Neural cell (in vitro differentiated cells): ENCODE measurements at regions not wholly inside any gene's neighbourhood (a gene's known extent, or its start where the extent isn't known, plus 50 kb on each side); places are given as distances from the start of the nearest gene placed in this dataset.

ENCODE experiments used
- H2AFZ ChIP-seq: fragments of 200-600, 300-800 bp; sonication (generic), shearing (Covaris generic); 2 replicates; pipeline ENCODE4 v1.6.0; 2014; ENCODE audit warnings: low read depth, mild to moderate bottlenecking, antibody characterized with exemption, low read length, moderate library complexity
- H3F3A ChIP-seq: fragments of 200-600 bp; shearing (Covaris generic); 2 replicates; pipeline ENCODE4 v1.6.1; 2016; ENCODE audit warnings: mild to moderate bottlenecking, moderate library complexity, mixed read lengths, antibody characterized with exemption, low read length; ENCODE audit not compliant: insufficient read depth, poor library complexity, severe bottlenecking
- H3K27ac ChIP-seq: fragments of 200-600, 300-800 bp; sonication (generic), shearing (Covaris generic); 2 replicates; pipeline ENCODE4 v1.5.1; 2014; ENCODE audit warnings: mild to moderate bottlenecking, low read length, moderate library complexity
- H3K27me3 ChIP-seq: fragments of 300-800, 200-600 bp; sonication (generic), shearing (Covaris generic); 2 replicates; pipeline ENCODE4 v1.6.0; 2014; ENCODE audit warnings: mild to moderate bottlenecking, low read depth, low read length, moderate library complexity; ENCODE audit not compliant: insufficient read depth
- H3K36me3 ChIP-seq: fragments of 300-800, 200-600 bp; sonication (generic), shearing (Covaris generic); 2 replicates; pipeline ENCODE4 v1.5.1; 2014; ENCODE audit warnings: mild to moderate bottlenecking, antibody characterized with exemption, low read length, moderate library complexity; ENCODE audit not compliant: insufficient read depth
- H3K4me2 ChIP-seq: fragments of 300-800, 200-600 bp; sonication (generic), shearing (Covaris generic); 2 replicates; pipeline ENCODE4 v1.6.0; 2014; ENCODE audit warnings: mild to moderate bottlenecking, low read length
- H3K4me3 ChIP-seq: fragments of 300-800, 200-600 bp; sonication (generic), shearing (Covaris generic); 2 replicates; pipeline ENCODE4 v1.5.1; 2014; ENCODE audit warnings: mild to moderate bottlenecking, low read length, moderate library complexity
- H3K79me2 ChIP-seq: fragments of 200-600 bp; shearing (Covaris generic); replicated peaks from 2 replicates; pipeline ENCODE4 v1.6.0; 2014; ENCODE audit warnings: mild to moderate bottlenecking, low read length, moderate library complexity; ENCODE audit not compliant: insufficient read depth
- H3K9ac ChIP-seq: fragments of 300-800, 200-600 bp; sonication (generic), shearing (Covaris generic); 2 replicates; pipeline ENCODE4 v1.6.1; 2016; ENCODE audit warnings: mild to moderate bottlenecking, low read length, mixed read lengths
- H3K9me2 ChIP-seq: fragments of 200-600 bp; shearing (Covaris generic); 2 replicates; pipeline ENCODE4 v1.6.1; 2016; ENCODE audit warnings: mild to moderate bottlenecking, low read length, mixed read lengths; ENCODE audit not compliant: insufficient read depth
- H3K9me3 ChIP-seq: fragments of 200-600, 300-800 bp; sonication (generic), shearing (Covaris generic); 2 replicates; pipeline ENCODE4 v1.6.1; 2016; ENCODE audit warnings: mild to moderate bottlenecking, mixed run types, low read length, moderate library complexity, mixed read lengths
- H4K20me1 ChIP-seq: fragments of 200-600 bp; shearing (Covaris generic); 2 replicates; pipeline ENCODE4 v1.6.1; 2016; ENCODE audit warnings: mild to moderate bottlenecking, mixed run types; ENCODE audit not compliant: insufficient read depth
- CTCF ChIP-seq: fragments of 450-650 bp; IDR thresholded peaks from 2 replicates; pipeline ENCODE4 v1.5.1; 2014; ENCODE audit warnings: antibody characterized with exemption, mild to moderate bottlenecking, moderate library complexity; ENCODE audit not compliant: poor library complexity, severe bottlenecking
- EP300 ChIP-seq: fragments of 450-650 bp; conservative IDR thresholded peaks from 2 replicates; pipeline ENCODE4 v1.6.1; 2014; ENCODE audit warnings: antibody characterized with exemption, mild to moderate bottlenecking, moderate library complexity; ENCODE audit not compliant: poor library complexity, severe bottlenecking
- EZH2 ChIP-seq: fragments of 200-600, 300-800 bp; shearing (Covaris generic), sonication (generic); IDR thresholded peaks from 2 replicates; pipeline ENCODE4 v1.6.1; 2014; ENCODE audit warnings: antibody characterized with exemption, low read length, borderline replicate concordance, mild to moderate bottlenecking; ENCODE audit not compliant: insufficient read depth, poor library complexity, severe bottlenecking
- MXI1 ChIP-seq: fragments of 450-650 bp; conservative IDR thresholded peaks from 2 replicates; pipeline ENCODE4 v1.6.1; 2014; ENCODE audit warnings: antibody characterized with exemption, mild to moderate bottlenecking; ENCODE audit not compliant: poor library complexity, severe bottlenecking
- POLR2AphosphoS5 ChIP-seq: IDR thresholded peaks from 2 replicates; pipeline ENCODE4 v1.6.1; 2012
- RAD21 ChIP-seq: fragments of 450-650 bp; conservative IDR thresholded peaks from 2 replicates; pipeline ENCODE4 v1.6.1; 2014; ENCODE audit warnings: antibody characterized with exemption, mild to moderate bottlenecking, moderate library complexity
- REST ChIP-seq: IDR thresholded peaks from 2 replicates; pipeline ENCODE4 v1.6.1; 2012; ENCODE audit warnings: borderline replicate concordance
- SMC3 ChIP-seq: fragments of 450-650 bp; conservative IDR thresholded peaks from 2 replicates; pipeline ENCODE4 v1.6.1; 2014; ENCODE audit warnings: antibody characterized with exemption, mild to moderate bottlenecking, moderate library complexity; ENCODE audit not compliant: poor library complexity
- TAF1 ChIP-seq: IDR thresholded peaks from 2 replicates; pipeline ENCODE4 v1.6.1; 2012; ENCODE audit warnings: low read depth

GRCh38 chr1:119226321-119226720 is 85.9 kb upstream of the WARS2 start:
- no peaks in the 10 kb centered on the region for H3K79me2 ChIP-seq
- H3K27me3 ChIP-seq: no peaks in the 10 kb centered on the region
- no peaks in the 10 kb centered on the region for H3K36me3 ChIP-seq
- H3K9ac ChIP-seq: no peak overlapping the region
- no peak overlapping the region for H2AFZ ChIP-seq
- no peaks in the 10 kb centered on the region for H4K20me1 ChIP-seq
- no peaks in the 10 kb centered on the region for H3K9me3 ChIP-seq
- H3K4me3 ChIP-seq: no peak overlapping the region
- no peaks in the 10 kb centered on the region for H3K9me2 ChIP-seq
- TF ChIP-seq CTCF (no peak), RAD21 (no peak), EP300 (no peak), SMC3 (no peak), MXI1 (no peak), POLR2AphosphoS5 (no peak), TAF1 (no peak), REST (no peak), EZH2 (no peak)
- no peaks in the 10 kb centered on the region for H3F3A ChIP-seq
- H3K27ac ChIP-seq: no peak overlapping the region
- H3K4me2 ChIP-seq: no peak overlapping the region

- no peaks in the 10 kb centered on the region for H3K79me2 ChIP-seq
- no peak overlapping the region for H3K9ac ChIP-seq
- H3K27me3 ChIP-seq: no peaks in the 10 kb centered on the region
- H3K27ac ChIP-seq: no peak overlapping the region
- TF ChIP-seq CTCF (no peak), RAD21 (no peak), SMC3 (no peak), EP300 (no peak), POLR2AphosphoS5 (no peak), MXI1 (no peak), REST (no peak), TAF1 (no peak), EZH2 (no peak)
- no peaks in the 10 kb centered on the region for H3F3A ChIP-seq
- no peaks in the 10 kb centered on the region for H3K36me3 ChIP-seq
- no peak overlapping the region for H2AFZ ChIP-seq
- H3K9me2 ChIP-seq: no peaks in the 10 kb centered on the region
- no peak overlapping the region for H3K4me2 ChIP-seq
- no peak overlapping the region for H3K4me3 ChIP-seq
- H3K9me3 ChIP-seq: no peaks in the 10 kb centered on the region
- H4K20me1 ChIP-seq: no peaks in the 10 kb centered on the region
Measured at GRCh38 chr1:119226913-119227312, 86.5 kb upstream of the WARS2 start.
